Gastroesophageal sphincter (tissue), 4 donors: ENCODE measurements at regions not wholly inside any gene's neighbourhood (a gene's known extent, or its start where the extent isn't known, plus 50 kb on each side); places are given as distances from the start of the nearest gene placed in this dataset.
"Not testable (repeated sequence)": the region's sequence is repeated elsewhere in the genome, so short reads cannot be mapped to it uniquely, and the experiment has no call there.

Experiments used
- ATAC-seq: fragments of 150-250 bp; one replicate; pipeline ENCODE4 v1.9.1; 2016; ENCODE audit warnings: mild to moderate bottlenecking, moderate library complexity
- H3K27ac ChIP-seq, 4 donors: fragments of 200-600 bp; sonication (generic) in 3 of 4; 1 replicate in 3 of 4; 2 replicates in 1 of 4; pipeline ENCODE4 v1.5.1; 2016 to 2019
- H3K27me3 ChIP-seq: fragments of 200-600 bp; sonication (generic); one replicate; pipeline ENCODE4 v1.5.1; 2019
- H3K36me3 ChIP-seq, 2 donors: fragments of 200-600 bp; sonication (generic); one replicate each; pipeline ENCODE4 v1.5.1; 2019; ENCODE audit warnings: control low read depth in 1 of 2
- H3K4me1 ChIP-seq, 3 donors: fragments of 200-600 bp; sonication (generic); 1 replicate in 2 of 3; 2 replicates in 1 of 3; pipeline ENCODE4 v1.5.1; 2016 to 2019; ENCODE audit warnings: control low read depth in 2 of 3
- H3K4me3 ChIP-seq, 2 donors: fragments of 200-600 bp; sonication (generic); one replicate each; pipeline ENCODE4 v1.5.1; 2019; ENCODE audit warnings: mild to moderate bottlenecking in 1 of 2, moderate library complexity in 1 of 2
- H3K9me3 ChIP-seq, 3 donors: fragments of 200-600 bp; sonication (generic); one replicate each; pipeline ENCODE4 v1.5.1; 2017 to 2019; ENCODE audit warnings: control low read depth in 2 of 3
- EP300 ChIP-seq: sonication (generic); formaldehyde crosslinking; IDR thresholded peaks from one replicate; pipeline ENCODE4 v1.6.1; 2017; ENCODE audit warnings: antibody characterized with exemption, mild to moderate bottlenecking
- POLR2A ChIP-seq, 2 donors: fragments of 450-650 bp; IDR thresholded peaks; one replicate each; pipeline ENCODE4 v1.6.1; 2017; ENCODE audit warnings: antibody characterized with exemption in 2 of 2, mild to moderate bottlenecking in 2 of 2, moderate library complexity in 1 of 2
- POLR2AphosphoS5 ChIP-seq: sonication (generic); formaldehyde crosslinking; IDR thresholded peaks from one replicate; pipeline ENCODE4 v1.6.1; 2017; ENCODE audit warnings: antibody characterized with exemption
- WGBS, 2 donors: methylation state at CpG; one replicate each; pipeline ENCODE4 v1.1.5; 2018; ENCODE audit warnings: low coverage in 1 of 2; 5-methylcytosine and 5-hydroxymethylcytosine counted together
- TF ChIP-seq, protein P1 (sequence below), 4 experiments: fragments of 200-600 bp in 2 of 4; fragments of 450-650 bp in 2 of 4; sonication (generic) in 1 of 4; IDR thresholded peaks; one replicate each; pipeline ENCODE4 v1.5.1; 2017 to 2019; ENCODE audit warnings: antibody characterized with exemption in 4 of 4, mild to moderate bottlenecking in 2 of 4, moderate library complexity in 2 of 4

DNA sequence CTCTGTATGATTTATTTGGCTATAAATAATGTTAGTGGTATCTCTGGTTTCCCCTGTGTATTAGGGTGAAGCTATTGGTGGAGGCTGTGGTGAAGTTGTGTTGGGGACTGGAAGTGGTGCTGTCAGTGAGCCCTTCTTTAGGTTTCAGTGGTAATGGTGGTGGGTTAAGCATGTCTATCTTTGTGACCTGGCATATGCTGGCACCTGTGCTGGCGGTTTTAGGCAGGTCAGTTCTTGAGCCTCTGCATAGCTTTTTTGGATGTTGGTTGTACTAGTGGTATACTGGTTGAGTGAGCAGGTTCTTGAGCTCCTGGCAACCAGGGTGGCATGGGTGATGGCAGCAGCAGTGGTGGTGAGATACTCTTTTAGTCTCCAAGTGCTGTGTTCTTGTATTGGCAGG is 161.9 kb upstream of the CAND1 start:
- H3K4me1 ChIP-seq: no peaks in the 10 kb centered on the region
- peaks cover 0 to 24% (median 0%) of the 10 kb centered on the region in 3 donors for H3K9me3 ChIP-seq
- ATAC-seq: no peak
- no peaks in the 10 kb centered on the region for H3K36me3 ChIP-seq
- H3K27me3 ChIP-seq: no peaks in the 10 kb centered on the region
- H3K27ac ChIP-seq: no peak overlapping the region
- WGBS, 2 donors: 100% methylated on average over 1 of the region's 1 CpG; no CpG with 5 or more reads in 1 of the 2 donors
- TF ChIP-seq EP300 (no peak), POLR2AphosphoS5 (no peak), POLR2A (IDR thresholded peaks at IDR 0.05) (no peak)
- TF ChIP-seq, protein P1, sequence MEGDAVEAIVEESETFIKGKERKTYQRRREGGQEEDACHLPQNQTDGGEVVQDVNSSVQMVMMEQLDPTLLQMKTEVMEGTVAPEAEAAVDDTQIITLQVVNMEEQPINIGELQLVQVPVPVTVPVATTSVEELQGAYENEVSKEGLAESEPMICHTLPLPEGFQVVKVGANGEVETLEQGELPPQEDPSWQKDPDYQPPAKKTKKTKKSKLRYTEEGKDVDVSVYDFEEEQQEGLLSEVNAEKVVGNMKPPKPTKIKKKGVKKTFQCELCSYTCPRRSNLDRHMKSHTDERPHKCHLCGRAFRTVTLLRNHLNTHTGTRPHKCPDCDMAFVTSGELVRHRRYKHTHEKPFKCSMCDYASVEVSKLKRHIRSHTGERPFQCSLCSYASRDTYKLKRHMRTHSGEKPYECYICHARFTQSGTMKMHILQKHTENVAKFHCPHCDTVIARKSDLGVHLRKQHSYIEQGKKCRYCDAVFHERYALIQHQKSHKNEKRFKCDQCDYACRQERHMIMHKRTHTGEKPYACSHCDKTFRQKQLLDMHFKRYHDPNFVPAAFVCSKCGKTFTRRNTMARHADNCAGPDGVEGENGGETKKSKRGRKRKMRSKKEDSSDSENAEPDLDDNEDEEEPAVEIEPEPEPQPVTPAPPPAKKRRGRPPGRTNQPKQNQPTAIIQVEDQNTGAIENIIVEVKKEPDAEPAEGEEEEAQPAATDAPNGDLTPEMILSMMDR (IDR thresholded peaks at IDR 0.05): no peak
- H3K4me3 ChIP-seq: no peak overlapping the region

DNA sequence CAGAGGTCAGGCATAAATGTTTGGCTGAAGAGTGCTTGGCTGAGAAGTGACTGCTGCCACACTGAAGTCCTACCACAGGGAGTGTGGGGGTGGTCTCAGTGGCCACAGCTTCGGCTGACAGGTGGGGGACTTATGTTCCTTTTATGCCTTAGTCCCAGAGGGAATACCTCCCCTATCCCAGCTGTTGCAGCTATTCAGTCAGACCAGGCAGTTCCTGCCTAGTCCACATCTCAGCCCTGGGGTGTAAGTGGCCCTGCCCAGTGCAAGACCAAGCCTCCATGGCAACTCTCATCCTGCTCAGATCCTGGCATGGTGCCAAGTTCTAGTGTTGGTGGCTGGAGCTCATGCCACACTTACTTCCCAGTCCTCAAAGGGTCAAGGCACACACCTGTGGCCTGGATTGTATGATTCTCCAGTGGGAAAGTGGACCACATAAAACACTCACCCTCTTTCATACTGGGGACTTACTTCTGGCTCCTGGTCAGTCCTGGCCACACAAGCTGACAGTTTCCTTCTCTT is 161.3 kb upstream of the CAND1 start:
- H3K4me3 ChIP-seq: no peak overlapping the region
- no peak for ATAC-seq
- peaks cover 0 to 24% (median 0%) of the 10 kb centered on the region in 3 donors for H3K9me3 ChIP-seq
- H3K27me3 ChIP-seq: no peaks in the 10 kb centered on the region
- WGBS, 2 donors: no CpG with 5 or more reads among the region's 1 CpG
- no peaks in the 10 kb centered on the region for H3K4me1 ChIP-seq
- TF ChIP-seq EP300: no peak
- no peak for TF ChIP-seq POLR2A (IDR thresholded peaks at IDR 0.05)
- TF ChIP-seq POLR2AphosphoS5: no peak
- TF ChIP-seq, protein P1 (IDR thresholded peaks at IDR 0.05): no peak
- no peaks in the 10 kb centered on the region for H3K36me3 ChIP-seq
- H3K27ac ChIP-seq: no peak overlapping the region

DNA sequence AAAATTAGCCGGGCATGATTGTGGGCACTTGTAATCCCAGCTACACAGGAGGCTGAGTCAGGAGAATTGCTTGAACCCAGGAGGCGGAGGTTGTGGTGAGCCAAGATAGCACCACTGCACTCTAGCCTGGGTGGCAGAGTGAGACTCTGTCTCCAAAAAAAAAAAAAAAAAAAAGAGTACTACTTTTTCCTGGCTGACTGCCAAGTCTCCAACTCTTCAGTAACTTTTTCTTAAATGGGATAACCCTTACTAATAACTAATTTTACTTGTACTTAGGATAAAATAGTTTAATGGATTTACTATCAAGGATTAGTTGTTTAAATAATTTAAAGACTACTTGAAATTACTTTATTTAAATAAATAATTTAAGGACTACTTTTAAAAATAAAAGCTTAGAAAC is 158.8 kb upstream of the CAND1 start:
- WGBS, 2 donors: 100% methylated on average over 2 of the region's 2 CpGs; no CpG with 5 or more reads in 1 of the 2 donors
- H3K4me3 ChIP-seq, ATAC-seq, H3K4me1 ChIP-seq, H3K36me3 ChIP-seq, H3K27me3 ChIP-seq, H3K27ac ChIP-seq: not testable (repeated sequence)
- peaks cover 0 to 23% (median 0%) of the 10 kb centered on the region in 3 donors for H3K9me3 ChIP-seq

DNA sequence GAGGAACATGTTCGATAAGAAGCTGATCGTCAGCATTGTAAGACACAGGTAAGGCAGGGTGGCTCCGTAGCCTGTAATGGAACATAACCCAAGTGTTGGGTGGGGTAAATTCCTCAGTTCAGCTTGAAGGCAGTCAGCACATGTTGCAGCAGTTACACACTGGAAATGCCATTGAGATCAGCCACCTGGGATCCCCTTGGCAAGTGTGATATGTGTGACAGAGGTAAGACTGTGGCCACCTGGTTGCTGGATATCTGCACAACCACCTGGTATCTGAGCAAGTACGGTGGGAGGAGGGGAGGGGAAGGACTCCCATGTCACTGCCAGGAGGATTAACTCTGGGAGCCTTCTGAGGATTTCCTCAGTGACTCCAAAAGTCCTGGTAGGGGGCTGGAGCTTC is 158.0 kb upstream of the CAND1 start:
- Histone ChIP-seq H3K4me1 (no peaks in the 10 kb centered on the region), H3K4me3 (no peak overlapping the region), H3K27me3 (no peaks in the 10 kb centered on the region), H3K9me3 (peaks cover 0 to 15% (median 0%) of the 10 kb centered on the region in 3 donors), H3K27ac (no peak overlapping the region), H3K36me3 (no peaks in the 10 kb centered on the region)
- WGBS, 2 donors: 91 to 94% methylated on average over 3 of the region's 4 CpGs
- no peak for ATAC-seq
- TF ChIP-seq POLR2A (IDR thresholded peaks at IDR 0.05): no peak
- TF ChIP-seq POLR2AphosphoS5: no peak
- TF ChIP-seq, protein P1 (IDR thresholded peaks at IDR 0.05): no peak
- TF ChIP-seq EP300: no peak

DNA sequence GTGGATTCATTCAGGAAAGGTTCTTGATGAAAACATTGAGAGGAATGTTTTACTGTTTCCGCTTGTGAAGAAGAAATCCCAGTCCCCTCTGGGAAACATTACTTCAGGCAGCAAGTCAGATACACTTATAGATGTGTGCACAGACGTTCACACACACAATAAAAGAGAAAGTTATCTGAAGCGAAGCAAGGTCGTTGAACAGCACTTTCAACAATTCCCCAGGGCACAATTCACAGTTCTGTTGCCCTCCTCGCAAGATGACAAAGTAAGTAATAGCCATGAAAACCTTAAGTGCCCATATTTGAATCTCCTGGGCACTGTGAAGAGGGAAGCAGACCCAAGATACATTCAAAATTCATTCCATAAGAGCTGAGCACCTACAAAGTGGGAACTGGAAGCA is 156.6 kb upstream of the CAND1 start:
- WGBS, 2 donors: 74 to 77% methylated on average over 4 to 5 of the region's 5 CpGs
- Histone ChIP-seq H3K9me3 (peaks cover 0 to 4% (median 0%) of the 10 kb centered on the region in 3 donors), H3K27me3 (no peaks in the 10 kb centered on the region), H3K4me3 (no peak overlapping the region), H3K36me3 (no peaks in the 10 kb centered on the region), H3K4me1 (no peaks in the 10 kb centered on the region), H3K27ac (no peak overlapping the region)
- no peak for ATAC-seq
- TF ChIP-seq POLR2A (IDR thresholded peaks at IDR 0.05) (no peak), EP300 (no peak)

DNA sequence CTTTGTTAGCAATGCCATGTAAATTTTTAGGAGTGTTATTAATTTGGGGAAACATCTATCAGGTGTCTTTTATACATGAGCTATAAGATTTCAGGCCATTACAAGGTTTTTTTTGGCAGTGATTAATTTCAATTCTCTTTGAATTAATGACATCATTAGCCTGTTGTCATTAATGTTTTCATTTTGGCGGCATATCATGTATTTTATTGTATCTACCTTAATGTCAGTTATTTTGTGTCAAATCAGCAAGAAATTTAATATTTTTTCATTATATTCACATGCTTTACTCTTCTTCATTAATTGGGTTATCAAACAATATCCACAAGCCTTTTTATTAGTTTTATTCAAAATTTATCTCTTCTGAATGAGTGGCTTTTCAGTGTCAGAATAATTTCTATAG is 153.0 kb upstream of the CAND1 start:
- TF ChIP-seq, protein P1 (IDR thresholded peaks at IDR 0.05): no peak
- TF ChIP-seq EP300: no peak
- TF ChIP-seq POLR2AphosphoS5: no peak
- TF ChIP-seq POLR2A (IDR thresholded peaks at IDR 0.05): no peak
- no peaks in the 10 kb centered on the region for H3K4me1 ChIP-seq
- H3K27ac ChIP-seq: no peak overlapping the region
- H3K36me3 ChIP-seq: no peaks in the 10 kb centered on the region
- H3K27me3 ChIP-seq: no peaks in the 10 kb centered on the region
- ATAC-seq: no peak
- no peaks in the 10 kb centered on the region for H3K9me3 ChIP-seq
- no peak overlapping the region for H3K4me3 ChIP-seq
- WGBS, 2 donors: 76 to 100% methylated on average over 1 of the region's 1 CpG
